Testis (tissue), 2 donors: ENCODE measurements at regions not wholly inside any gene's neighbourhood (a gene's known extent, or its start where the extent isn't known, plus 50 kb on each side); places are given as distances from the start of the nearest gene placed in this dataset.
"Not testable (repeated sequence)": the region's sequence is repeated elsewhere in the genome, so short reads cannot be mapped to it uniquely, and the experiment has no call there.

Experiments
- DNase-seq: peaks from one replicate; pipeline ENCODE4 v3.0.0-alpha.2; 2019
- H3K27ac ChIP-seq, 2 donors: fragments of 200-600 bp; sonication (generic); one replicate each; pipeline ENCODE4 v1.5.1; 2019
- H3K27me3 ChIP-seq: fragments of 200-600 bp; sonication (generic); one replicate; pipeline ENCODE4 v1.5.1; 2019
- H3K36me3 ChIP-seq: fragments of 200-600 bp; sonication (generic); one replicate; pipeline ENCODE4 v1.5.1; 2017; ENCODE audit warnings: low read depth; ENCODE audit errors: missing control alignments
- H3K4me1 ChIP-seq: fragments of 200-600 bp; sonication (generic); one replicate; pipeline ENCODE4 v1.5.1; 2019
- H3K4me3 ChIP-seq, 2 donors: fragments of 200-600 bp; sonication (generic); one replicate each; pipeline ENCODE4 v1.5.1; 2017 to 2019
- H3K9me3 ChIP-seq: fragments of 200-600 bp; sonication (generic); one replicate; pipeline ENCODE4 v1.5.1; 2017
- POLR2A ChIP-seq: fragments of 450-650 bp; IDR thresholded peaks from one replicate; pipeline ENCODE4 v1.6.1; 2017; ENCODE audit warnings: antibody characterized with exemption, mild to moderate bottlenecking, moderate library complexity
- WGBS, 2 donors: methylation state at CpG; one replicate each; pipeline ENCODE4 v1.1.5; 2018; 5-methylcytosine and 5-hydroxymethylcytosine counted together
- intact Hi-C: fragments of 100-400 bp; cut with DNase I; formaldehyde crosslinking; loops from one replicate; pipeline ENCODE4 v1.15.1; 2023; ENCODE audit warnings: low total_unique reads
- TF ChIP-seq, protein P1 (sequence below), 3 experiments: fragments of 450-650 bp in 2 of 3; fragments of 200-600 bp in 1 of 3; sonication (generic) in 1 of 3; IDR thresholded peaks; one replicate each; pipeline ENCODE4 v1.5.1; 2016 to 2019; ENCODE audit warnings: antibody characterized with exemption in 3 of 3, mild to moderate bottlenecking in 2 of 3, moderate library complexity in 1 of 3

DNA sequence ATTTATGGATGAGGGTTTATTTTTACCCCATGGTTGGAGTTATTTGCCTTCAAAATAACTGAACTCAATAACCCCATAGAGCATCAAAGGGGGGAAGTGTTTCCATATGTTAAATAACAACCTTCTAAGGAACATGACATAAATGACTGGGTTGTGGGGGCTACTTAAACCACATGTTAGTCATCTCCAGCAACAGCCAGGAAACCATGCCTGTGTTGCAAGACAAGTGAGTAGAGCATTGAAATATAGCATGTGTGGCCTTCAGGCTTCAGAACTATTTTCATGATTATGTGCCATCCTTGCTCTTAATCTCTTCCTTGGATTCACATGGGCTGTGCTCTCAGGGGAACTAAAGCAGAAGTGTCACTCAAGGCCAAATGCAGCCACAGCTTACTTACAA lies 431.2 kb downstream of the AGTPBP1 start:
- Histone ChIP-seq H3K36me3 (no peaks in the 10 kb centered on the region), H3K4me1 (no peaks in the 10 kb centered on the region), H3K27me3 (no peaks in the 10 kb centered on the region), H3K27ac (no peak overlapping the region), H3K9me3 (no peaks in the 10 kb centered on the region), H3K4me3 (no peak overlapping the region)
- intact Hi-C loops, result no loop called here
- no peak for DNase-seq
- TF ChIP-seq, protein P1, sequence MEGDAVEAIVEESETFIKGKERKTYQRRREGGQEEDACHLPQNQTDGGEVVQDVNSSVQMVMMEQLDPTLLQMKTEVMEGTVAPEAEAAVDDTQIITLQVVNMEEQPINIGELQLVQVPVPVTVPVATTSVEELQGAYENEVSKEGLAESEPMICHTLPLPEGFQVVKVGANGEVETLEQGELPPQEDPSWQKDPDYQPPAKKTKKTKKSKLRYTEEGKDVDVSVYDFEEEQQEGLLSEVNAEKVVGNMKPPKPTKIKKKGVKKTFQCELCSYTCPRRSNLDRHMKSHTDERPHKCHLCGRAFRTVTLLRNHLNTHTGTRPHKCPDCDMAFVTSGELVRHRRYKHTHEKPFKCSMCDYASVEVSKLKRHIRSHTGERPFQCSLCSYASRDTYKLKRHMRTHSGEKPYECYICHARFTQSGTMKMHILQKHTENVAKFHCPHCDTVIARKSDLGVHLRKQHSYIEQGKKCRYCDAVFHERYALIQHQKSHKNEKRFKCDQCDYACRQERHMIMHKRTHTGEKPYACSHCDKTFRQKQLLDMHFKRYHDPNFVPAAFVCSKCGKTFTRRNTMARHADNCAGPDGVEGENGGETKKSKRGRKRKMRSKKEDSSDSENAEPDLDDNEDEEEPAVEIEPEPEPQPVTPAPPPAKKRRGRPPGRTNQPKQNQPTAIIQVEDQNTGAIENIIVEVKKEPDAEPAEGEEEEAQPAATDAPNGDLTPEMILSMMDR (IDR thresholded peaks at IDR 0.05), result no peak
- TF ChIP-seq POLR2A, result no peak

DNA sequence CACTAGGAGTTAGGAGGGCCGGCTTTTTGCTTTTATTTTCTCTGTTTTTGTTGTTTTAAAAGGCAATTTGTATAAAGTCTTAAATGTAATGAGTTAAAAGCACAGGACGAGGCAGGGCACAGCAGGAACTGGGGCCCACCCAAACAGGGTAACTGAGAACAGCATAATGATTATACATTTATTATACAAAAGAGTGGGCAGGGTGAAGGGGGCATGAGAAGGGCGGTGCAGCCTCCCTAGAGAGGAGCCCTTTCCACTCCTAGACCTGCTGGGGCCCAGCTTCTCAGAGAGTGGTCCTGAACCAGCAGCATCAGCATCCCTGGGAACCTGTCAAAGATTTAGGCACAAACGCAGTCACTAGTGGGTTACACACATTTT lies 438.0 kb downstream of the AGTPBP1 start:
- Histone ChIP-seq H3K27ac (no peak overlapping the region), H3K36me3 (no peaks in the 10 kb centered on the region), H3K4me1 (no peaks in the 10 kb centered on the region), H3K27me3 (no peaks in the 10 kb centered on the region), H3K9me3 (no peaks in the 10 kb centered on the region), H3K4me3 (no peak overlapping the region)
- 83 to 84% methylated on average over 4 of the region's 4 CpGs for WGBS, 2 donors
- DNase-seq, result no peak
- intact Hi-C loops, result no loop called here
- no peak for TF ChIP-seq POLR2A
- TF ChIP-seq, protein P1 (IDR thresholded peaks at IDR 0.05), result no peak

GRCh38 chr9:85302938-85303756 lies 438.6 kb downstream of the AGTPBP1 start:
- no peaks in the 10 kb centered on the region for H3K9me3 ChIP-seq
- DNase-seq, result no peak
- H3K27ac ChIP-seq, result no peak overlapping the region
- no peak for TF ChIP-seq POLR2A
- TF ChIP-seq, protein P1 (IDR thresholded peaks at IDR 0.05), result no peak
- 74 to 83% methylated on average over 7 of the region's 7 CpGs for WGBS, 2 donors
- H3K4me1 ChIP-seq, result no peaks in the 10 kb centered on the region
- H3K36me3 ChIP-seq, result no peaks in the 10 kb centered on the region
- no peaks in the 10 kb centered on the region for H3K27me3 ChIP-seq
- intact Hi-C loops, result no loop called here
- no peak overlapping the region for H3K4me3 ChIP-seq

GRCh38 chr9:85298499-85298898 lies 443.3 kb downstream of the AGTPBP1 start:
- 77 to 85% methylated on average over 4 of the region's 4 CpGs for WGBS, 2 donors

GRCh38 chr9:85295244-85295643 lies 446.5 kb downstream of the AGTPBP1 start:
- intact Hi-C loops, result not testable (repeated sequence)

More at GRCh38 chr9:85298499-85298898, 443.3 kb downstream of the AGTPBP1 start:
- H3K27ac ChIP-seq, result no peak overlapping the region
- no peaks in the 10 kb centered on the region for H3K27me3 ChIP-seq
- DNase-seq, result no peak
- no peaks in the 10 kb centered on the region for H3K9me3 ChIP-seq
- no peak overlapping the region for H3K4me3 ChIP-seq
- intact Hi-C loops, result no loop called here
- H3K4me1 ChIP-seq, result no peaks in the 10 kb centered on the region
- no peaks in the 10 kb centered on the region for H3K36me3 ChIP-seq
- TF ChIP-seq POLR2A, result no peak
- TF ChIP-seq, protein P1 (IDR thresholded peaks at IDR 0.05), result no peak

More at GRCh38 chr9:85295244-85295643, 446.5 kb downstream of the AGTPBP1 start:
- H3K9me3 ChIP-seq, H3K4me3 ChIP-seq, H3K27me3 ChIP-seq, H3K36me3 ChIP-seq, H3K4me1 ChIP-seq, H3K27ac ChIP-seq, DNase-seq: not testable (repeated sequence)
- WGBS, 2 donors, result 75 to 94% methylated on average over 5 of the region's 5 CpGs
